ENCODE measurements at regions not wholly inside any gene's neighbourhood (a gene's known extent, or its start where the extent isn't known, plus 50 kb on each side); places are given as distances from the start of the nearest gene placed in this dataset.
A peak's percentile ranks its signal among the peaks of the same experiment; 100 is the strongest.

GRCh38 chr15:66860844-66861243 lies 158.8 kb downstream of the SMAD6 start (continued):
- TF ChIP-seq REST (IDR thresholded peaks at IDR 0.05; ENCODE audit: unreplicated experiment), result no peak
- TF ChIP-seq EZH2phosphoT487 (IDR thresholded peaks at IDR 0.05; ENCODE audit: unreplicated experiment), result no peak
- no peak for TF ChIP-seq CREB1 (CRISPR knock-in tag; IDR thresholded peaks at IDR 0.05; ENCODE audit: low read depth)
- no peak for TF ChIP-seq ZNF114 (CRISPR knock-in tag; IDR thresholded peaks at IDR 0.05)
- TF ChIP-seq STAT1 (IDR thresholded peaks at IDR 0.05; ENCODE audit: unreplicated experiment), result no peak
- TF ChIP-seq POLR2AphosphoS5 (IDR thresholded peaks at IDR 0.05; ENCODE audit: low read depth), result no peak
- no peak for TF ChIP-seq JUNB (IDR thresholded peaks at IDR 0.05; ENCODE audit: unreplicated experiment)
- TF ChIP-seq ETS1 (IDR thresholded peaks at IDR 0.05), result no peak
- TF ChIP-seq CTCF (conservative IDR thresholded peaks at IDR 0.05; ENCODE audit: low read depth in 2 of 2), result no peak
- no peak for TF ChIP-seq ZNF331 (CRISPR knock-in tag; IDR thresholded peaks at IDR 0.05; ENCODE audit: low read depth)

GRCh38 chr15:66862111-66862939 lies 160.3 kb downstream of the SMAD6 start:
- peaks cover 6% of the 10 kb centered on the region for H3K27me3 Mint-ChIP-seq (ENCODE audit: insufficient read depth, low read depth, poor library complexity)
- H3K36me3 ChIP-seq (ENCODE audit: insufficient read depth), result no peaks in the 10 kb centered on the region
- no peak overlapping the region for H3K27ac Mint-ChIP-seq
- H3K36me3 Mint-ChIP-seq (ENCODE audit: low read depth), result no peaks in the 10 kb centered on the region
- H2AFZ ChIP-seq, result 0 out of 2 replicates have a peak overlapping the region, but pooled peaks have one; percentile 74
- H3K9me3 Mint-ChIP-seq, result no peaks in the 10 kb centered on the region
- peaks cover 17% of the 10 kb centered on the region for H3K4me1 Mint-ChIP-seq
- H3K27me3 ChIP-seq (ENCODE audit: insufficient read depth), result no peaks in the 10 kb centered on the region
- H3K79me2 ChIP-seq (replicated peaks; ENCODE audit: insufficient read depth), result no peaks in the 10 kb centered on the region
- no peak overlapping the region for H3K4me3 ChIP-seq
- H3K27ac ChIP-seq (ENCODE audit: low read depth), result no peak overlapping the region
- DNase-seq (ENCODE audit: low spot score) (peak; percentile 29), ATAC-seq (peak; percentile 71)
- H4K20me1 ChIP-seq (replicated peaks; ENCODE audit: insufficient read depth), result no peaks in the 10 kb centered on the region; the same call in 1 of the 2 replicates
- no peaks in the 10 kb centered on the region for H3K9me2 ChIP-seq (ENCODE audit: insufficient read depth)
- H3K4me3 Mint-ChIP-seq, result no peak overlapping the region
- H3F3A ChIP-seq (replicated peaks; ENCODE audit: low read depth), result no peaks in the 10 kb centered on the region
- peaks cover 6% of the 10 kb centered on the region; the same call in 1 of the 2 replicates for H3K4me1 ChIP-seq (ENCODE audit: insufficient read depth)
- no peak overlapping the region for H3K4me2 ChIP-seq
- TF ChIP-seq ZNF462 (CRISPR knock-in tag; IDR thresholded peaks at IDR 0.05) (no peak), EZH2 (IDR thresholded peaks at IDR 0.05; ENCODE audit: low read depth, unreplicated experiment) (no peak), STAT1 (IDR thresholded peaks at IDR 0.05; ENCODE audit: unreplicated experiment) (no peak)

Measured in GM23338 (cell line).